Esophagus muscularis mucosa (tissue), 3 donors: ENCODE measurements at regions not wholly inside any gene's neighbourhood (a gene's known extent, or its start where the extent isn't known, plus 50 kb on each side); places are given as distances from the start of the nearest gene placed in this dataset.

Experiments
- CTCF ChIP-seq, 3 experiments: fragments of 200-600 bp in 2 of 3; fragments of 450-650 bp in 1 of 3; sonication (generic) in 2 of 3; IDR thresholded peaks; one replicate each; pipeline ENCODE4 v1.5.1; 2017 to 2019; ENCODE audit warnings: antibody characterized with exemption in 3 of 3, mild to moderate bottlenecking in 2 of 3, moderate library complexity in 1 of 3
- EP300 ChIP-seq: sonication (generic); formaldehyde crosslinking; IDR thresholded peaks from one replicate; pipeline ENCODE4 v1.6.1; 2017; ENCODE audit warnings: antibody characterized with exemption

- TF ChIP-seq CTCF (IDR thresholded peaks at IDR 0.05) (no peak), EP300 (no peak)
Observed at GRCh38 chr11:71330349-71330748, 78.0 kb upstream of the SHANK2 start.
